GM18907 (cell line): ENCODE measurements at regions not wholly inside any gene's neighbourhood (a gene's known extent, or its start where the extent isn't known, plus 50 kb on each side); places are given as distances from the start of the nearest gene placed in this dataset.

ENCODE experiments used
- ATAC-seq: cut with Tn5 transposase; IDR thresholded peaks from one replicate; pipeline ENCODE4 v1.9.1; 2021; ENCODE audit warnings: mild to moderate bottlenecking, moderate library complexity; ENCODE audit not compliant: unreplicated experiment

DNA sequence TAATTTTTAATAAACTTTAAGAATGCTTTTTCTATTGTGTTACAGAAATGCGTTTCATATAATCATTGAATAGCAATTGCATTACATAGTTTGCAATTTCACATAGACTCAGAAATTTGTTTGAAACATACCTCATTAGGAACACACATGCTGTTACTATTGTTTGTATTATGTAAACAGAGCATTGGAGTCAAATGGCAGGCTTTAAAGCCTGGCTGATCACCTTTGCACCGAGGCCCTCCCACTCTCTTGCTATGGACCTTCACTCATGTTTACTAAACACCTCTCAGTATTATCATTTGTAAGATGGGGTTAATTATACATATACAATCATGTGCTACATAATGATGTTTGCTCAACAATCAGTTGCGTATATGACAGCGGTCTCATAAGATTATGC, 203.6 kb upstream of the NPSR1 start:
- no peak for ATAC-seq

DNA sequence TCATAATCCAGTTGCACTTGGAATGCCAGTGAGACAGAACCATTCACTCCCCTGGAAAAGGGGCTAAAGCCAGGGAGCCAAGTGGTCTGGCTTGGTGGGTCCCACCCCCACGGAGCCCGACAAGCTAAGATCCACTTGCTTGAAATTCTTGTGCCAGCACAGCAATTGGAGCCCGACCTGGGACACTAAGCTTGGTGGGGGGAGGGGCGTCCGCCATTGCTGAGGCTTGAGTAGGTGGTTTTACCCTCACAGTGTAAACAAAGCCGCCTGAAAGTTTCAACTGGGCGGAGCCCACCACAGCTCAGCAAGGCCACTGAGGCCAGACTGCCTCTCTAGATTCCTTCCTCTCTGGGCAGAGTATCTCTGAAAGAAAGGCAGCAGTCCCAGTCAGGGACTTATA, 200.7 kb upstream of the NPSR1 start:
- no peak for ATAC-seq

DNA sequence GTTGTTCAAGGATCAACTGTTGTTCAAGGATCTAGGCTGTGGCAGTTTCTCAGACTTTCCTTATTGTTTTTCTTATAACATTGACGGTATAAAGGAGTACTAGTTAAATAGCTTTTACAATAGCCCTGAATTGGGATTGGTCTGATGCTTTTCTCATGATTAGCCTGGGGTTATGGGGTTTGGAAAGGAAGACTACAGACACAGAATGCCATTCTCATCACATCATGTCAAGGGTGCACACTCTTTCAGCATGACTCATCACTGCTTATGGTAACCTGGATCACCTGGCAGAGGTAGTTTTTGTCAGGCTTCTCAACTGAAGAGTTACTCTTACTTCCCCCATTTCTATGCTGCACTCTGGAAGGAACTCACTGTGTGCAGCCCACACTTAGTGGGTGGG, 194.2 kb upstream of the NPSR1 start:
- no peak for ATAC-seq

DNA sequence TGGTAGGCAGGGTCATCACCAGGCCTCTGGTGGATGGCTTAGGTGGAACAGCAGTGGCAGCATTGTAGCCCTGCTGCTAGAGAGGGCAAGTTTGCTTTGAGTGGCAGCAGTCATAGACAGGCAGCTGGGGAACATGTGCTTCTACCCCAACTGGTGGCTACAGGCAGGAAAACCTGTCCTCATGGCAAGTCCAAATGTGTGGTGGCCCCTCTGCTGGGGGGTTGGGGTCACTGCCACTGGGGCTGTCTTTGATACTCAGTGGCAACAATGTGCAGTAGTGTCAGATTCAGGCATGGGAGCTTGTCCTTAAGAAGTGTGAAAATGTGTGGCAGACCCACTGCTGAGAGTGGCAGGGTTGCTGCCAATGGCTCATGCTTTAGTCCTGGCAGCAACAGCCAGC, 186.2 kb upstream of the NPSR1 start:
- ATAC-seq: no peak

DNA sequence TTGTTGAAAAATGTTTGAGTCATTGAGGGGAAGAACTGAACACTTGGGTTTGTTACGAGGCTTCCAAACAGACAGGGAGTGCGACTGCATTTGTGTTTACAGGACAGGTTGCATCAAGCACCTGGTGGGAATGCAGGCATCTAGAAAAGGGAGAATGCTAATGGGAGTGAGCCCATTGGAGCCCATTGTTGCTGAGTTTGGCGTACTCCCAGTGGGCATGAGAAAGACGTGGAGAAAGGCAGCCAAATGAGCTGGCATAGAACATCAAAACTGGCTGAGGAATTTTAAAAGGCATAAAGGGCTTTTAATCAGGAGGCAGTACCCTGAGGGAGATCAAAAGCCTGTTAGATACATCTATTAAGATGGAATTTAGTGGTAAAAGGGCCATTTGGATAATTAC, 171.6 kb upstream of the NPSR1 start:
- ATAC-seq: no peak

DNA sequence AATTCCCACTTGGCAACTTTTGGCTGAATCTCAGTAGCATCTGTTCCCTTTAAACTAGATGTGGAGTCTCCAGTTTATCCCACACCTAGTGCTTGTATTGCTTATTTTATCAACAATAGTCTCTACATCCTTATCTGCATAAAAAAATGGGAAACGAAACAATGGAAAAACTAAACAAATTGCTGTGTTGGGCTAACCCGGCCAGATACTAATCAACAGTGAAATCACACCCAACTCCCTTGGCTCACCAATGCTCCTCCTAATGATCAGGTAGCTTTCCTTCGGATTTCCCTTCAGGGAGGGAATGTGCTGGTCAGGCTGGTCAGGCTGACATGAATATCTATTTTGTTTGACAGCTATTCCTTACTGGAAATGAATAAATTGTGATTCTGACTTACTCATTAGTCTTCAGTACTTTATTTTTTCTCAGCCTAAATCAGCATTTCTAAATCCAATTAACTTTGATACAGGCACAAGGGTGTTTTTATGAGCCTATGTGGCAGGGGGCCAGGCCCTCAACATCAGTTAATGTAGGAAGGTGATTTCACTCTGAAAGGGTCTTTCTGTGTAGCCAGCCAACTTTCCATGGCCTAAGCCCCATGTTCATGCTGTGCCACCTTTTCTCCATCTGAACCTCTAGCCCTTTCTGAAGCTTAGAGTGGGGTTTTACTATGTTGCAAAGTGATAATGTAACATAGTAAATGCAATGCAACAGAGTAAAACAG, 170.5 kb upstream of the NPSR1 start:
- no peak for ATAC-seq

DNA sequence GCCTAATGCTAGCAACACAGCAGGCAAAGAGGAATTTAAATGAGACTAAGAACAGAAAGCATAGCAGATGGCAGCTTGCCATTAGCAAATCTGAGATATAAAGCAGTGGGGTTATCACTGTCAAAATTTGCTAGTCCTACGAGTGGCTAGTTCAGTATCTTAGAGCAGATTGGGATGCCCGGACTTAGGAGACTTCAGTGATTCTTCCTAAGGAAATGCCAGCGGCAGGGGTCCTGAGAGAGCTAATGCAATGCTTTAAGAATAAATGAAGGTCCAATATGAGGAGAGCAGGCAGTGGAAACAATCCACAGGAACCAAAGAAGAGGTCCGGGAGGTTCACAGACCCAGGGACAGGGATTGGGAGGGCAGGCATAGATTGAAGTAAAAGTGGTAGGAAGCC, 169.3 kb upstream of the NPSR1 start:
- ATAC-seq: no peak

DNA sequence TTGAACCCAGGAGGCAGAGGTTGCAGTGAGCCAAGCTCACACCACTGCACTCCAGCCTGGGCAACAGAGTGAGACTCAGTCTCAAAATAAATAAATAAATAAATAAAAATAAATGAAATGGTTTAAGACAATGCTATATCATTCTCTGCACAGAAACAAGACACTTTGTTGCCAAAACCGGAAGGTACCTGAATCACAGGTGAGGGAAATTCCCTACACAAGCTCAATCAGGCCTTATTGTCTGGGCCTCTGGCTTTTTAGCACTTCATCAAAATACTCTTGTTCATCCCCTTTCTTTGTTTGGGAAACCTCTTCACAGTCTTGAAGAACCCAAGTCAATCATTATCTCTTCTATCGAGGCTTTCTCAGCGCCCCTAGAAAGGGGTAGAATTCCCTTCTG, 166.1 kb upstream of the NPSR1 start:
- ATAC-seq: no peak

DNA sequence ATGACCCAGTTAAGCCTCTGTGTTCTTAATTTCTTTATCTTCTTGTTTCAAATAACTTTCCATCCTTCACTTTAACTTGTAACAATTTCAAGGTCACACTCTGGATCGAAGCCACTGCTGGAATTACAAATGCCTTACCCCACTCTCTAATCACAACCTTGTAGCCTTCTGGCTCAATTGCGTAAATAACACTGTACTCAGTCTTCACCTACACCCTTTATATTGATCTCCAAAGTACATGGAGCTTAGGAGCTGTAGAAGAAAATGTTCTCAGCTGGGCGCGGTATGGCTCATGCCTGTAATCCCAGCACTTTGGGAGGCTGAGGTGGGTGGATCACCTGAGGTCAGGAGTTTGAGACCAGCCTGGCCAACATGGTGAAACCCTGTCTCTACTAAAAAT, 164.3 kb upstream of the NPSR1 start:
- ATAC-seq: no peak

DNA sequence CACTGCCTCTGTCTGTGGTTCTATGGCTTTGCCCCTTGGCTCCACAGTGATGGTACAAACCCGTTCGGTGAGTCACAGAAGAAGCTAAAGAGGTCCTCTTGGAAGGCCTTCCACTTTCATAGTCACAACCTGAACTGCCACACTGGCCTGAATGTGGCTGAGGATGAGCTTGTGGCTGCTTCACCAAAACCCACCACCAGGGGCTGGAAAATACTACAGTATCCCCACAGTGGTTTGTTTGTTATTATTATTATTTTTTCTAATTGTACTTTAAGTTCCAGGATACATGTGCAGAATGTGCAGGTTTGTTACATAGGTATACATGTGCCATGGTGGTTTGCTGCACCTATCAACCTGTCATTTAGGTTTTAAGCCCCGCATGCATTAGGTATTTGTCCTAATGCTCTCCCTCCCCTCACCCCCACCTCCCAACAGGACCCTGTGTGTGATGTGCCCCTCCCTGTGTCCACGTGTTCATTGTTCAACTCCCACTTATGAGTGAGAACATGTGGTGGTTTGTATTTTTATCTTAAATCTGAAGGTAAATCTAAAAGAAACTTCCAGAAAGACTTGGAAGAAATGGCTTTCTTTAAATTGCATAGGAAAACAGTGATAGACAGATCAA, 160.8 kb upstream of the NPSR1 start:
- no peak for ATAC-seq

DNA sequence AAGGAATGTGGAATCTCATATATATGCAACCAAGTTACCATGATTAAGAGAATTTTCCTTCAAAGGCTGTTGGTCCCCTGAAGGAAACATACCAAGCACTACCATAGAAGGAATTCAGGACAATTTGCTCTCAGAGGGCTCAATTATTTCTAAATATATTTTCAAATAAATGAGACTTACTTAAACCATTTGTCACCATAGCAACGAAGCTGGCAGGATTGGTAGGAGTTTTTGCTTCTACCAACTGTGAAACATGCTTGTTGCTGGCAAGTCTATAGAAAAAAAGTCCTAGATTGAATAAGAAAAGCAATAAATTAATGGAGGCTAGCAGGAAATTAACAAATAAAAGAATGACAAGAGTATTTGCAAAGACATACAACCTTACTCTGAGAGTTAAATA, 156.9 kb upstream of the NPSR1 start:
- ATAC-seq: no peak

DNA sequence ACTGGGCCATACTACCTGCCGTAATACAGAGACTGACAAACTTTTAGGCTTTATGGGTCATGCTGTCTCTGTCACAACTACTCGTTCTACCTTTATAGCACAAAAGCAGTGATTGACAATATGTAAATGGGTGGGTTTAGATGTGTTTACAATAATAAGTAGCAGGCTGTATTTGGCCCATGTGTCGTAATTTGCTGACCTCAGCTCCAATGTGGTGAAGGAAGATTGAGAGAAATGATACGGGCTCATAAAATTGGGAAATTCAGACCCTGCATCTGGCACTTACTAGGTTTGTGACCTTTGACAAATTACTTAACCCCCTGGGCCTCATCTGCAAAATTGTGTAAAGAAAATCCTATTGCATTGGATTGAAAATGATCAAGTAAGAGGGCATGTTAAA, 150.8 kb upstream of the NPSR1 start:
- ATAC-seq: no peak

DNA sequence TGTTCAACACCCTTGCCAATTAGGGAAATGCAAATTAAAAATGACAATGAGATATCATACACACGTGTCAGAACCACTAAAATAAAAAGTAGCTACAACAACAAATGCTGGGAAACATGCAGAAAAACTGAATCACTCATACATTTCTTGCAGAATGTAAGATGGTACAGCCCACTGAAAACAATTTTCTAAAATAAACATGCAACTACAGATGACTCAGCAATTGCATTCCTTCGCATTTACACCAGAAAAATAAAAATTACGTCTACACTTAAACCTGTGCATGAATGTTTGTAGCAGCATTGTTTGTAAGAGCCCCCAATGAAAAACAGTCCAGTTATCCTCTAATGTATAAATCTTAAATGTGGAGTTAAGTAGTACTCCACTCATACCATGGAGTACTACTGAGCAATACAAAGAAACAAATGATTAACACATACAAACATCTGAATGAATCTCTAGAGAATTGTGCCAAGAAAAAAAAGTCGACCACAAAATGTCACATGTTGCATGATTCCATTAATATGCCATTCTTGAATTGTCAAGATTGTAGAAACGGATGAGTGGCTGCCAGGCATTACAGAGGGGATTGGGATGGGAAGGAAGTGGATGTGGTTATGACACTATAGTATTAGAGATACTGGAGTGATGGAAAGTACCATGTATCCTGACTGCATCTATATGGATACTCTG, 134.6 kb upstream of the NPSR1 start:
- no peak for ATAC-seq

DNA sequence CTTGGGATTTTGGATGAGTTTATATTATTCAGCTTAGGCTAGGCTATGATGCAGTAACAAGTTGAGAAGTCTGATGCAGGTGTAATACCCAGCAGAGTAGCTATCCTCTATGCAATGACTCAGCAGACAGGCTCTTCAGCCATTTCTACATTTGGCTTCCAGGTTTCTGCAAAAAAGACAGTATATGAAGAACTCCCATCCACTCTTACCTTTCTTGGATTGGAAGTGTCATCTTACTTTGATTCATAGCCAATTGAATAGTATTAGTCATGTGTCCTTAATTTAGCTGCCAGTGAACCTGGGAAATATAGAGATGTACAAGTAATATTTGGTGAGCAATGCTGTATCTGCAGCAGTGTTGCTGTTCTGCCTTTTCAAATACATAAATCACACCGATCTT, 127.8 kb upstream of the NPSR1 start:
- no peak for ATAC-seq

DNA sequence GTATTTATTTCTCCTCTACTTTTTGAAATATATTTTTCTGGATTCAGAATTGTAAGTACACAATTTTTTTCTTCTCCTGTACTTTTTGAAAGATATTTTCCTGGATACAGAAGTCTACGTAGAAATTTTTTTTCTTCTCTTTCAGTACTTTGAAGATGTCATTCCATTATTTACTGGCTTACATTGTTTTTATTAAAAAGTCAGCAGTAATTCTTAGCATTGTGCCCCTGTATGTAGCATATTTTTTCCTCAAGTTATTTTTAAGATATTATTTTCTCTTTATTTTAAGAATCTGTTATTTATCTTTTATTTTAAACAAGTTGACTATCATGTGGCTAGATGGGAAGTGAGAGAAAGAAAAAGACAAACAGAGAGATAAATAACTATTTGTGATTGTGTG, 119.0 kb upstream of the NPSR1 start:
- no peak for ATAC-seq

DNA sequence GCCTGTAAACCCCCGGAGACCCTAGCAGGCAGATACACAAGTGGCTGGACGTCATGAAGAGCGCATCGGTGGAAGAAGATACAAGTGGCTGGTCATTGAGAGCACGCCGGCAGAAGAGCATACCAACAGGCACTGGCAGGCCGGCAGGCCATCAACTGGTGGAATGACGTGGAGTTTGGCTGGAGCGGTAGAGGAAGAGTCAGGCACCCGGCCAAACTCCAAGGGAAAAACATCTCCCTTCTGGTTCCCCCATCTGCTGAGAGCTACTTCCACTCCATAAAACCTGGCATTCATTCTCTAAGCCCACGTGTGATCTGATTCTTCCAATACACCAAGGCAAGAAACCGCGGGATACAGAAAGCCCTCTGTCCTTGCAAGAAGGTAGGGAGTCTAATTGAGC, 113.4 kb upstream of the NPSR1 start:
- no peak for ATAC-seq

DNA sequence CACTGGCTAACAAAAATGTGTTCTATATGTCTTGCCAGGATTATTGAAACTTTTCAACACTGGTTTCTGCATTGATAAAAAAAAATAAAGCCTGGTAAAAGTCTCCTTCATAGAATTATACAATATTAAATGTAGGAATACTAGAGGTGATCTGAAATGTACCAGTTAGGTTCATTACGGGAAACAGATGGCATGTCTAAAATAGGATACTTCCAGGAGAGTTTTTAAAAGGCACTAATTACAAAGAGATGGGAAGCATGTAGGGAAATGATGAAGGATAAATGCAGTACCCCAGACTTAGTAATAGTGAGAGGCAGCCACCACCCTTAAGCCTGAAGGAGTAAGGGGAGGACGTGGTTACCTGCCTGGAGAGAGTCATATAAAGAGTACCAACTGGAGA, 107.0 kb upstream of the NPSR1 start:
- ATAC-seq: no peak

DNA sequence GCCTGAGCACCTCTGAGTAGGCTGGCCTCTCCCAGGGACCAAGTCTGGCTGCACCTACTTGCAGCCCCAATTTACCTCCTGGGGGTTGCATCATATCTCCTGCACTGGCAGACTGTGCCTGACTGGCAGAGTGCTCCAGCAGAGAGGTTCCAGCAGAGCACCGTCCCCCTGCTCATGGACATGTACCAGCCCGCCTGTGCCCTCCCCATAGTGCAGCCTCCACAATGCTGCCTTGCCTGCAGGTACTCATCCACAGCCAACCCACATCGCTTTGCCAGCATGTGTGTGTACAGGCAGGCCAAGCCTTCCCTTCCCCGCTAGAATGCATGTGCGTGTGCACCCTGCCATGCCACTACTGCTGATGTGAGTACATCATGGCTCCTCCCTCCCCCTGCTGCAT, 105.5 kb upstream of the NPSR1 start:
- no peak for ATAC-seq

DNA sequence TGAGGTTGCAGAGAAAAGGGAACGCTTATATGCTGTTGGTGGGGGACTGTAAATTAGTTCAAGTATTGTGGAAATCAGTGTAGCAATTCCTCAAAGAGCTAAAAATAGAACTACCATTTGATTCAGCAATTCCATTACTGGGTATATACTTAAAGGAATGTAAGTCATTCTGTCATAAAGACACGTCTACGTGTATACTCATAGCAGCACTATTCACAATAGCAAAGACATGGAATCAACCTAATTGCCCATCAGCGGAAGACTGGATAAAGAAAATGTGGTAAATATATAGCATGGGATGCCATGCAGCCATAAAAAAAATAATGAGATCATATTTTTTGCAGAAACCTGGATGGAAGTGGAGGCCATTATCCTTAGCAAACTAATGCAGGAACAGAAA, 100.0 kb upstream of the NPSR1 start:
- no peak for ATAC-seq

DNA sequence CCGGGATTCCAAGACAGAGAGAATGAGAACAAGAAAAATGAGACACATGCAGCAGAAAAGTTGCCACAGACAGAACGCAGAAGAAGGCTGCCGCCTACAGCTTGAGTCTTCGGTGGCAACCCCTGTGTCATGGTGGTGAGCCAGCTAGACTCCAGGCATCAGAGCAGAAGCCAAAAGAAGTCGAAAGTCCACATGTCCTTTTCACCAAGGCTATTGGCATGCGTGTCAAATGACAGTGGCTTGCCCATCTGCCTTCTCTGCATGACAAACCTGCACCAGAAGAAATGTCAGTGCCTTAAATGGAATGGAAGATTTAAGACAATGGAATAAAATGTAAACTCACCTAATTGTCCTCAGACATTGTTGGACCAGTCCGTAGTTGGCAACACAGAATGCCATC, 93.9 kb upstream of the NPSR1 start:
- no peak for ATAC-seq

DNA sequence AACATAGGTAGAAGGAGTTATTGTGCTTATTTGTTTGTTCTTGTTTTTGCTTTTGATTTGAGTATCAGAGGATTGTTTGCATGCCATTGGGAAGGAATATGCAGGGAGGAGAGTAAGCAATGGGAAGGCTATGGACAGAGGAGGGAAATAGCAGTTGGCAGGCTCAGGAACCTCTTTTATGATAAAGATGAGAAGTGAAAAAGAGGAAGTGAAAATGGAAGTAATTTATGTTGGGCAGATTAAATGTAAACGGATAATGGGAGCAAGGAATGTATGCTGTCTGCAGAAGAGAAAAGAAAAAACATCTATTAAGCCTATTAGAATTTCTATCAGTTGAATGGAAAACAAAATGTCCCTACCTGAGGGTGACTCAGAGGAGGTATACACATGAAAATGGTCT, 90.1 kb upstream of the NPSR1 start:
- ATAC-seq: no peak

DNA sequence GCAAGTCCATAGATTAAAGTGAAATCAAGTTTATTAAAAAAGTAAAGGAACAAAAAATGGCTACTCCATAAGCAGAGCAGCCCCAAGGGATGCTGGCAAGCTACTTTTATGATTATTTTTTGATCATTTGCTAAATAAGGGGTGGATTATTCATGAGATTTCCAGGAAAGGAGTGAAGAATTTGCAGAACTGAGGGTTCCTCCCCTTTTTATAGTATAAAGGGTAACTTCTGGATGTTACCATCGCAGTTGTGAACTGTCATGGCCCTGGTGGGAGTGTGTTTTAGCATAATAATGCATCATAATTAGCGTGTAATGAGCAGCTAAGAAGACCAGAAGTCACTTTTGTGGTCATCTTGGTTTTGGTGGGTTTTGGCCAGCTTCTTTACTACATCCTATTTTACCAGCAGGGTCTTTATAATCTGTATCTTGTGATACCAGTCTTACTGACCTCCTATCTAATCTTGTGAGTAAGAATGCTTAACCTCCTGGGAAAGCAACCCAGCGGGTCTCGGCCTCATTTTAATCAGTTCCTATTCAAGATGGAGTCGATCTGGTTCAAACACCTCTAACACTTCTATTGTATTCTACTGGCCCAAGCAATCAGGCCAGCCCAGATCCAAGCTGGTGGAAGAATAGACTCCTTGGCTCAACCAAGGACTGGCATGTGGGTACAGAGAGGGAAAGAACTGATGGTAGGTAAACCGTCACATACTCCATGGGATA, 87.9 kb upstream of the NPSR1 start:
- no peak for ATAC-seq
